ENCODE measurements at regions not wholly inside any gene's neighbourhood (a gene's known extent, or its start where the extent isn't known, plus 50 kb on each side); places are given as distances from the start of the nearest gene placed in this dataset.

DNA sequence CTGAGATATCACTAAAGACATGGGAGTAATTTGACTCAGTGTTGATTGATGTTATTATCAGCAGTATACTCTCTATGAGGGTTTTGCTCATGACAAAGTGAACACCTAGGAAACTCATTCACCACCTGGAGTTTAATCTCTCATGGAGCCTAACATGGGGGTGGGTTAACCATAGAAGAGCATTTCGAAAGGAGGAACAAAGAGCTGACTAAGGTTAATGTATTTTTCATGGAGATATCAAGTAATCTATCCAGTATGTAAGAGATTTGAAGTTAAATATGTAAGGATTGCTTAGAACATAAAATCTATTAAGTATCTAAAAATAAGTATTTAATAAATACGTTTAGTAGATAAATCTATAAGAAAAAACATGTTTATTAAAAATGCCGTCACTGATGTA lies 917.8 kb downstream of the EPHA4 start:
- TF ChIP-seq EZH2phosphoT487 (IDR thresholded peaks at IDR 0.05; ENCODE audit: borderline replicate concordance, low read length) = no peak
- TF ChIP-seq, protein P1, sequence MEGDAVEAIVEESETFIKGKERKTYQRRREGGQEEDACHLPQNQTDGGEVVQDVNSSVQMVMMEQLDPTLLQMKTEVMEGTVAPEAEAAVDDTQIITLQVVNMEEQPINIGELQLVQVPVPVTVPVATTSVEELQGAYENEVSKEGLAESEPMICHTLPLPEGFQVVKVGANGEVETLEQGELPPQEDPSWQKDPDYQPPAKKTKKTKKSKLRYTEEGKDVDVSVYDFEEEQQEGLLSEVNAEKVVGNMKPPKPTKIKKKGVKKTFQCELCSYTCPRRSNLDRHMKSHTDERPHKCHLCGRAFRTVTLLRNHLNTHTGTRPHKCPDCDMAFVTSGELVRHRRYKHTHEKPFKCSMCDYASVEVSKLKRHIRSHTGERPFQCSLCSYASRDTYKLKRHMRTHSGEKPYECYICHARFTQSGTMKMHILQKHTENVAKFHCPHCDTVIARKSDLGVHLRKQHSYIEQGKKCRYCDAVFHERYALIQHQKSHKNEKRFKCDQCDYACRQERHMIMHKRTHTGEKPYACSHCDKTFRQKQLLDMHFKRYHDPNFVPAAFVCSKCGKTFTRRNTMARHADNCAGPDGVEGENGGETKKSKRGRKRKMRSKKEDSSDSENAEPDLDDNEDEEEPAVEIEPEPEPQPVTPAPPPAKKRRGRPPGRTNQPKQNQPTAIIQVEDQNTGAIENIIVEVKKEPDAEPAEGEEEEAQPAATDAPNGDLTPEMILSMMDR (IDR thresholded peaks at IDR 0.05; ENCODE audit: low read depth, low read length, poor library complexity, severe bottlenecking) = no peak
